Natural killer cell (primary cell): ENCODE measurements at regions not wholly inside any gene's neighbourhood (a gene's known extent, or its start where the extent isn't known, plus 50 kb on each side); places are given as distances from the start of the nearest gene placed in this dataset.

Source experiments
- ATAC-seq, 3 donors: fragments of 150-1000 bp in 2 of 3; fragments of 200-7000 bp in 1 of 3; cut with Tn5 transposase; 1 replicate in 1 of 3; 2 replicates in 2 of 3; pipeline ENCODE4 v1.10.0; 2021; ENCODE audit warnings: mild to moderate bottlenecking in 2 of 3, moderate library complexity in 2 of 3
- DNase-seq, 2 donors: peaks; one replicate each; pipeline versions ENCODE4 v3.0.0 to v3.0.0-alpha.2; 2013 to 2021; ENCODE audit warnings: mixed read lengths in 1 of 2
- H3K27ac ChIP-seq: one replicate; pipeline ENCODE4 v1.5.1; 2013; ENCODE audit warnings: mild to moderate bottlenecking, low read length
- H3K27me3 ChIP-seq: one replicate; pipeline ENCODE4 v1.6.1; 2013; ENCODE audit warnings: low read length; ENCODE audit not compliant: control insufficient read depth, insufficient read depth
- H3K36me3 ChIP-seq: one replicate; pipeline ENCODE4 v1.6.1; 2013; ENCODE audit warnings: low read length; ENCODE audit not compliant: control insufficient read depth, insufficient read depth
- H3K4me1 ChIP-seq: one replicate; pipeline ENCODE4 v1.6.1; 2013; ENCODE audit warnings: low read length; ENCODE audit not compliant: control insufficient read depth, insufficient read depth
- H3K4me3 ChIP-seq: one replicate; pipeline ENCODE4 v1.5.1; 2013; ENCODE audit warnings: low read length
- H3K9me3 ChIP-seq: one replicate; pipeline ENCODE4 v1.6.1; 2013; ENCODE audit warnings: low read length; ENCODE audit not compliant: control insufficient read depth, insufficient read depth
- H3K27ac Mint-ChIP-seq, 2 donors: one replicate each; pipeline ENCODE4 v1.8.0; 2022; ENCODE audit warnings: mild to moderate bottlenecking in 2 of 2, mixed read lengths in 2 of 2, moderate library complexity in 1 of 2
- H3K27me3 Mint-ChIP-seq, 2 donors: one replicate each; pipeline ENCODE4 v1.8.0; 2022; ENCODE audit warnings: low read depth in 2 of 2, mixed read lengths in 2 of 2
- H3K36me3 Mint-ChIP-seq: one replicate; pipeline ENCODE4 v1.8.0; 2022; ENCODE audit warnings: mixed read lengths
- H3K4me1 Mint-ChIP-seq, 2 donors: one replicate each; pipeline ENCODE4 v1.8.0; 2022; ENCODE audit warnings: mixed read lengths in 2 of 2
- H3K4me3 Mint-ChIP-seq: one replicate; pipeline ENCODE4 v1.8.0; 2022; ENCODE audit warnings: mild to moderate bottlenecking, moderate library complexity, mixed read lengths
- H3K9me3 Mint-ChIP-seq, 2 donors: one replicate each; pipeline ENCODE4 v1.8.0; 2022; ENCODE audit warnings: mixed read lengths in 2 of 2
- WGBS: methylation state at CpG from one replicate; pipeline ENCODE4 v1.1.7; 2013; ENCODE audit warnings: missing lambda C conversion rate; ENCODE audit not compliant: insufficient coverage; 5-methylcytosine and 5-hydroxymethylcytosine counted together
- intact Hi-C: fragments of 100-400 bp; cut with micrococcal nuclease; formaldehyde crosslinking; loops from one replicate; pipeline ENCODE4 v1.14.2; 2022
- TF ChIP-seq, protein P1 (sequence below): fragments of 200-600 bp; IDR thresholded peaks from one replicate; pipeline ENCODE4 v1.8.0; 2022; ENCODE audit warnings: antibody characterized with exemption

DNA sequence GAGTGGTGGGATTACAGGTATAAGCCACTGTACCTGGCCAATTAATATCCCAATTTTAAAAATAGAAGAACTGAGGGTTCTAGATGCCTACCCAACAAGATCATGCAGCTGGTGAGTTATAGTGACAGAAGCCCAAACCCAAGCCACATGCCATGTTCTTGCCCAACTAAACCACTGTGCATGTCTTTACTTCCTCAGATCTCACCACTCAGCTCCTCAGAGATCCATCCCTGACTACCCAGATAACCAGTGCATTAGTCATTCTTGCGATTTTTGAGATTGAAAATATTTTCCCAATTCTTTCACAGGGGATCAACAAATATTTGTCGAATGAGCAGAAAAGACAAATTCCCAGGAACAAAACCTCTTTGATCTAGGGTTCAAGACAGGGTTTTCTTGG is 303.1 kb downstream of the CBLN1 start:
- Histone ChIP-seq H3K27ac (no peak overlapping the region), H3K27me3 (no peaks in the 10 kb centered on the region), H3K4me3 (no peak overlapping the region), H3K9me3 (no peaks in the 10 kb centered on the region), H3K36me3 (no peaks in the 10 kb centered on the region), H3K4me1 (no peaks in the 10 kb centered on the region)
- no peaks in the 10 kb centered on the region for H3K27me3 Mint-ChIP-seq
- TF ChIP-seq, protein P1, sequence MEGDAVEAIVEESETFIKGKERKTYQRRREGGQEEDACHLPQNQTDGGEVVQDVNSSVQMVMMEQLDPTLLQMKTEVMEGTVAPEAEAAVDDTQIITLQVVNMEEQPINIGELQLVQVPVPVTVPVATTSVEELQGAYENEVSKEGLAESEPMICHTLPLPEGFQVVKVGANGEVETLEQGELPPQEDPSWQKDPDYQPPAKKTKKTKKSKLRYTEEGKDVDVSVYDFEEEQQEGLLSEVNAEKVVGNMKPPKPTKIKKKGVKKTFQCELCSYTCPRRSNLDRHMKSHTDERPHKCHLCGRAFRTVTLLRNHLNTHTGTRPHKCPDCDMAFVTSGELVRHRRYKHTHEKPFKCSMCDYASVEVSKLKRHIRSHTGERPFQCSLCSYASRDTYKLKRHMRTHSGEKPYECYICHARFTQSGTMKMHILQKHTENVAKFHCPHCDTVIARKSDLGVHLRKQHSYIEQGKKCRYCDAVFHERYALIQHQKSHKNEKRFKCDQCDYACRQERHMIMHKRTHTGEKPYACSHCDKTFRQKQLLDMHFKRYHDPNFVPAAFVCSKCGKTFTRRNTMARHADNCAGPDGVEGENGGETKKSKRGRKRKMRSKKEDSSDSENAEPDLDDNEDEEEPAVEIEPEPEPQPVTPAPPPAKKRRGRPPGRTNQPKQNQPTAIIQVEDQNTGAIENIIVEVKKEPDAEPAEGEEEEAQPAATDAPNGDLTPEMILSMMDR, result no peak
- H3K4me3 Mint-ChIP-seq, result no peak overlapping the region
- intact Hi-C loops, result no loop called here
- H3K9me3 Mint-ChIP-seq, result peaks cover 4 to 7% of the 10 kb centered on the region in 2 donors
- no peak for ATAC-seq
- H3K27ac Mint-ChIP-seq, result no peak overlapping the region
- WGBS, result 96% methylated on average over 2 of the region's 2 CpGs
- no peaks in the 10 kb centered on the region for H3K4me1 Mint-ChIP-seq
- DNase-seq, result no peak
- no peaks in the 10 kb centered on the region for H3K36me3 Mint-ChIP-seq

GRCh38 chr16:48972236-48972635 is 309.4 kb downstream of the CBLN1 start:
- Histone ChIP-seq H3K9me3 (no peaks in the 10 kb centered on the region), H3K27me3 (no peaks in the 10 kb centered on the region), H3K4me1 (no peaks in the 10 kb centered on the region), H3K36me3 (no peaks in the 10 kb centered on the region), H3K27ac (no peak overlapping the region), H3K4me3 (no peak overlapping the region)
- 61% methylated on average over 4 of the region's 4 CpGs for WGBS
- H3K4me3 Mint-ChIP-seq, result no peak overlapping the region
- H3K9me3 Mint-ChIP-seq, result peaks cover 0 to 5% of the 10 kb centered on the region in 2 donors
- H3K27me3 Mint-ChIP-seq, result no peaks in the 10 kb centered on the region
- H3K36me3 Mint-ChIP-seq, result no peaks in the 10 kb centered on the region
- intact Hi-C loops, result no loop called here
- DNase-seq (no peak), ATAC-seq (no peak)
- no peaks in the 10 kb centered on the region for H3K4me1 Mint-ChIP-seq
- no peak overlapping the region for H3K27ac Mint-ChIP-seq
- TF ChIP-seq, protein P1, result no peak

DNA sequence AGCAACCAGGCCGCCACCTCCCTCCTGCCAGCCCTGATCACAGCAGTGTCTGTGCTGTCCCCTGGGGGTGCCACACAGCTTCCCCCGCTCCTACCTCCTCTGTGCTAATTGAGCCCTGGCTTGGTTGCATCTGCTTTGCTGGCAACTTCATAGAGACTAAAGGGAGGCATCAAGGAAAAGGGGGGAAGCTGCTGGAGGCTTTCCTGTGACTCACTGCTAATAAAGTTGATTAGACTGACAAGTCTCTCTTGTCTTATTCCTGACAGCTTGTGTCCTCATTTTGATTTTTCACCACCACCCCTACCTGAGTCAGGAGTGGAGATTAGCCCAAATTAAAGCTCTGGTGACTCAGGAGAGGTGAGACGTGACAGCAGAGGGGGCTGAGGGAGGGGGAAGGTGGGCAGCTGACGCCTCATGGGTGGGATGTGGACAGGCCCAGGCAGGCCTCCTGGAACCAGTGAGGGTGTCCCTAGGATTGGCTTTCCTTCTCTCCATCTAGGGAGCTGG is 310.0 kb downstream of the CBLN1 start:
- no peak overlapping the region for H3K4me3 Mint-ChIP-seq

GRCh38 chr16:48970216-48970615 is 311.4 kb downstream of the CBLN1 start:
- ATAC-seq (no peak), DNase-seq (no peak)
- H3K9me3 ChIP-seq, result no peaks in the 10 kb centered on the region
- TF ChIP-seq, protein P1, result no peak
- Mint-ChIP-seq H3K4me1 (no peaks in the 10 kb centered on the region), H3K9me3 (peaks cover 0 to 5% of the 10 kb centered on the region in 2 donors), H3K27me3 (no peaks in the 10 kb centered on the region), H3K36me3 (no peaks in the 10 kb centered on the region), H3K4me3 (no peak overlapping the region), H3K27ac (no peak overlapping the region)
- H3K27ac ChIP-seq, result no peak overlapping the region
- intact Hi-C loops, result no loop called here
- 78% methylated on average over 7 of the region's 7 CpGs for WGBS
- H3K36me3 ChIP-seq, result no peaks in the 10 kb centered on the region
- no peak overlapping the region for H3K4me3 ChIP-seq
- H3K4me1 ChIP-seq, result no peaks in the 10 kb centered on the region
- no peaks in the 10 kb centered on the region for H3K27me3 ChIP-seq

More for the DNA sequence above, 310.0 kb downstream of the CBLN1 start:
- Mint-ChIP-seq H3K27me3 (no peaks in the 10 kb centered on the region), H3K36me3 (no peaks in the 10 kb centered on the region), H3K27ac (no peak overlapping the region), H3K4me1 (no peaks in the 10 kb centered on the region), H3K9me3 (peaks cover 0 to 5% of the 10 kb centered on the region in 2 donors)
- DNase-seq, result no peak
- Histone ChIP-seq H3K4me3 (no peak overlapping the region), H3K27me3 (no peaks in the 10 kb centered on the region), H3K9me3 (no peaks in the 10 kb centered on the region), H3K4me1 (no peaks in the 10 kb centered on the region), H3K27ac (no peak overlapping the region), H3K36me3 (no peaks in the 10 kb centered on the region)
- 72% methylated on average over 4 of the region's 4 CpGs for WGBS
- intact Hi-C loops, result no loop called here
- TF ChIP-seq, protein P1, result no peak
- ATAC-seq, result no peak
